ENCODE measurements at regions not wholly inside any gene's neighbourhood (a gene's known extent, or its start where the extent isn't known, plus 50 kb on each side); places are given as distances from the start of the nearest gene placed in this dataset.

GRCh38 chr7:121485467-121486243 is 89.5 kb upstream of the FAM3C start:
- Histone ChIP-seq H4K20me1 (ENCODE audit: insufficient read depth, low read depth, low read length) (no peaks in the 10 kb centered on the region), H3K4me3 (ENCODE audit: low read length) (no peak overlapping the region), H2AFZ (ENCODE audit: low read length) (no peak overlapping the region), H3K9me2 (replicated peaks; ENCODE audit: insufficient read depth, low read length) (no peaks in the 10 kb centered on the region), H3K4me1 (ENCODE audit: low read length) (no peaks in the 10 kb centered on the region), H3K36me3 (ENCODE audit: insufficient read depth, low read length) (no peaks in the 10 kb centered on the region), H3K27ac (ENCODE audit: low read length) (no peak overlapping the region), H3K79me2 (ENCODE audit: low read length) (no peaks in the 10 kb centered on the region), H3K9ac (ENCODE audit: low read length) (no peak overlapping the region), H3K9me3 (ENCODE audit: low read length) (no peaks in the 10 kb centered on the region), H3K4me2 (ENCODE audit: low read depth, low read length, poor library complexity, severe bottlenecking) (no peak overlapping the region), H3K27me3 (ENCODE audit: low read length) (no peaks in the 10 kb centered on the region)
- no peak for DNase-seq

GRCh38 chr7:121484089-121484763 is 88.1 kb upstream of the FAM3C start:
- Histone ChIP-seq H3K9me2 (replicated peaks; ENCODE audit: insufficient read depth, low read length) (no peaks in the 10 kb centered on the region), H3K4me2 (ENCODE audit: low read depth, low read length, poor library complexity, severe bottlenecking) (no peak overlapping the region), H4K20me1 (ENCODE audit: insufficient read depth, low read depth, low read length) (no peaks in the 10 kb centered on the region), H3K27ac (ENCODE audit: low read length) (no peak overlapping the region), H2AFZ (ENCODE audit: low read length) (no peak overlapping the region), H3K4me1 (ENCODE audit: low read length) (no peaks in the 10 kb centered on the region), H3K9ac (ENCODE audit: low read length) (no peak overlapping the region), H3K4me3 (ENCODE audit: low read length) (no peak overlapping the region), H3K27me3 (ENCODE audit: low read length) (no peaks in the 10 kb centered on the region), H3K36me3 (ENCODE audit: insufficient read depth, low read length) (no peaks in the 10 kb centered on the region), H3K79me2 (ENCODE audit: low read length) (no peaks in the 10 kb centered on the region), H3K9me3 (ENCODE audit: low read length) (no peaks in the 10 kb centered on the region)
- DNase-seq, result no peak

GRCh38 chr7:121480566-121481335 is 84.6 kb upstream of the FAM3C start:
- Histone ChIP-seq H3K79me2 (ENCODE audit: low read length) (no peaks in the 10 kb centered on the region), H3K36me3 (ENCODE audit: insufficient read depth, low read length) (no peaks in the 10 kb centered on the region), H3K4me1 (ENCODE audit: low read length) (no peaks in the 10 kb centered on the region), H3K4me3 (ENCODE audit: low read length) (no peak overlapping the region), H3K9me3 (ENCODE audit: low read length) (no peaks in the 10 kb centered on the region), H4K20me1 (ENCODE audit: insufficient read depth, low read depth, low read length) (no peaks in the 10 kb centered on the region), H3K27me3 (ENCODE audit: low read length) (no peaks in the 10 kb centered on the region), H3K4me2 (ENCODE audit: low read depth, low read length, poor library complexity, severe bottlenecking) (no peak overlapping the region), H2AFZ (ENCODE audit: low read length) (no peak overlapping the region), H3K9me2 (replicated peaks; ENCODE audit: insufficient read depth, low read length) (no peaks in the 10 kb centered on the region), H3K9ac (ENCODE audit: low read length) (no peak overlapping the region), H3K27ac (ENCODE audit: low read length) (no peak overlapping the region)
- DNase-seq, result no peak

GRCh38 chr7:121480058-121480457 is 84.0 kb upstream of the FAM3C start:
- no peaks in the 10 kb centered on the region for H4K20me1 ChIP-seq (ENCODE audit: insufficient read depth, low read depth, low read length)
- no peaks in the 10 kb centered on the region for H3K36me3 ChIP-seq (ENCODE audit: insufficient read depth, low read length)
- DNase-seq, result no peak
- H3K27me3 ChIP-seq (ENCODE audit: low read length), result no peaks in the 10 kb centered on the region
- H3K4me3 ChIP-seq (ENCODE audit: low read length), result no peak overlapping the region
- no peak overlapping the region for H3K9ac ChIP-seq (ENCODE audit: low read length)
- no peaks in the 10 kb centered on the region for H3K9me2 ChIP-seq (replicated peaks; ENCODE audit: insufficient read depth, low read length)
- H3K27ac ChIP-seq (ENCODE audit: low read length), result no peak overlapping the region
- H3K4me1 ChIP-seq (ENCODE audit: low read length), result no peaks in the 10 kb centered on the region
- no peak overlapping the region for H2AFZ ChIP-seq (ENCODE audit: low read length)
- no peaks in the 10 kb centered on the region for H3K79me2 ChIP-seq (ENCODE audit: low read length)
- no peaks in the 10 kb centered on the region for H3K9me3 ChIP-seq (ENCODE audit: low read length)
- no peak overlapping the region for H3K4me2 ChIP-seq (ENCODE audit: low read depth, low read length, poor library complexity, severe bottlenecking)

GRCh38 chr7:121479466-121479865 is 83.4 kb upstream of the FAM3C start:
- Histone ChIP-seq H2AFZ (ENCODE audit: low read length) (no peak overlapping the region), H3K9me2 (replicated peaks; ENCODE audit: insufficient read depth, low read length) (no peaks in the 10 kb centered on the region), H3K4me2 (ENCODE audit: low read depth, low read length, poor library complexity, severe bottlenecking) (no peak overlapping the region), H3K27ac (ENCODE audit: low read length) (no peak overlapping the region), H4K20me1 (ENCODE audit: insufficient read depth, low read depth, low read length) (no peaks in the 10 kb centered on the region), H3K9ac (ENCODE audit: low read length) (no peak overlapping the region), H3K79me2 (ENCODE audit: low read length) (no peaks in the 10 kb centered on the region), H3K4me3 (ENCODE audit: low read length) (no peak overlapping the region), H3K36me3 (ENCODE audit: insufficient read depth, low read length) (no peaks in the 10 kb centered on the region), H3K4me1 (ENCODE audit: low read length) (no peaks in the 10 kb centered on the region), H3K9me3 (ENCODE audit: low read length) (no peaks in the 10 kb centered on the region), H3K27me3 (ENCODE audit: low read length) (no peaks in the 10 kb centered on the region)
- DNase-seq, result no peak

GRCh38 chr7:121475806-121476205 is 79.7 kb upstream of the FAM3C start:
- Histone ChIP-seq H3K4me1 (ENCODE audit: low read length) (no peaks in the 10 kb centered on the region), H3K79me2 (ENCODE audit: low read length) (no peaks in the 10 kb centered on the region), H3K27me3 (ENCODE audit: low read length) (no peaks in the 10 kb centered on the region), H3K4me3 (ENCODE audit: low read length) (no peak overlapping the region), H4K20me1 (ENCODE audit: insufficient read depth, low read depth, low read length) (no peaks in the 10 kb centered on the region), H3K9me3 (ENCODE audit: low read length) (no peaks in the 10 kb centered on the region), H3K36me3 (ENCODE audit: insufficient read depth, low read length) (no peaks in the 10 kb centered on the region), H3K27ac (ENCODE audit: low read length) (no peak overlapping the region), H3K4me2 (ENCODE audit: low read depth, low read length, poor library complexity, severe bottlenecking) (no peak overlapping the region), H2AFZ (ENCODE audit: low read length) (no peak overlapping the region), H3K9ac (ENCODE audit: low read length) (no peak overlapping the region), H3K9me2 (replicated peaks; ENCODE audit: insufficient read depth, low read length) (no peaks in the 10 kb centered on the region)
- no peak for DNase-seq

GRCh38 chr7:121474301-121474673 is 78.2 kb upstream of the FAM3C start:
- Histone ChIP-seq H3K9me2 (replicated peaks; ENCODE audit: insufficient read depth, low read length) (no peaks in the 10 kb centered on the region), H3K9me3 (ENCODE audit: low read length) (no peaks in the 10 kb centered on the region), H4K20me1 (ENCODE audit: insufficient read depth, low read depth, low read length) (no peaks in the 10 kb centered on the region), H3K4me2 (ENCODE audit: low read depth, low read length, poor library complexity, severe bottlenecking) (no peak overlapping the region), H3K27me3 (ENCODE audit: low read length) (no peaks in the 10 kb centered on the region), H3K79me2 (ENCODE audit: low read length) (no peaks in the 10 kb centered on the region), H3K4me1 (ENCODE audit: low read length) (no peaks in the 10 kb centered on the region), H3K9ac (ENCODE audit: low read length) (no peak overlapping the region), H2AFZ (ENCODE audit: low read length) (no peak overlapping the region), H3K4me3 (ENCODE audit: low read length) (no peak overlapping the region), H3K36me3 (ENCODE audit: insufficient read depth, low read length) (no peaks in the 10 kb centered on the region), H3K27ac (ENCODE audit: low read length) (no peak overlapping the region)
- no peak for DNase-seq

- Histone ChIP-seq H3K27ac (ENCODE audit: low read length) (no peak overlapping the region), H3K79me2 (ENCODE audit: low read length) (no peaks in the 10 kb centered on the region), H3K27me3 (ENCODE audit: low read length) (no peaks in the 10 kb centered on the region), H3K4me1 (ENCODE audit: low read length) (no peaks in the 10 kb centered on the region), H3K4me3 (ENCODE audit: low read length) (no peak overlapping the region), H4K20me1 (ENCODE audit: insufficient read depth, low read depth, low read length) (no peaks in the 10 kb centered on the region), H3K4me2 (ENCODE audit: low read depth, low read length, poor library complexity, severe bottlenecking) (no peak overlapping the region), H3K9me3 (ENCODE audit: low read length) (no peaks in the 10 kb centered on the region), H3K9me2 (replicated peaks; ENCODE audit: insufficient read depth, low read length) (no peaks in the 10 kb centered on the region), H2AFZ (ENCODE audit: low read length) (no peak overlapping the region), H3K36me3 (ENCODE audit: insufficient read depth, low read length) (no peaks in the 10 kb centered on the region), H3K9ac (ENCODE audit: low read length) (no peak overlapping the region)
- no peak for DNase-seq
Observed at GRCh38 chr7:121473645-121474300, 77.7 kb upstream of the FAM3C start.

Measured in Karpas-422 (cell line).